ENCODE measurements at regions not wholly inside any gene's neighbourhood (a gene's known extent, or its start where the extent isn't known, plus 50 kb on each side); places are given as distances from the start of the nearest gene placed in this dataset.

DNA sequence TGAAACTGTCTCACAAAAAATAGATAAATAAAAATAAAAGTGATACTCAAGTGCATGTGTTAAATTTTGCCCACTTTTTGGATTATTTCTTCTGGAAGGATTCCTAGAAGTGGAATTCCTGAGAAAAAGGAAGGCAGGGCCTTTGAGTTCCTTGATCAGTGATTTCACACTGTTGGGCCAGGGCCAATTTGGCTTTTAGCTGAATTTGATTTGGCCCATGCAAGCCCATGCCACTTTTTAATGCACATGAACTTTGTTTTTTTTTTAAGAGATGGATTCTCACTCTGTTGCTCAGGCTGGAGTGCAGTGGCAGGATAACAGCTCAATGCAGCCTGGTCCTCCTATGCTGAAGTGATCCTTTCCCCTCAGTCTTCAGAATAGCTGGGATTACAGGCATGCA, 96.3 kb downstream of the TNFRSF13B start:
- TF ChIP-seq, protein P1, sequence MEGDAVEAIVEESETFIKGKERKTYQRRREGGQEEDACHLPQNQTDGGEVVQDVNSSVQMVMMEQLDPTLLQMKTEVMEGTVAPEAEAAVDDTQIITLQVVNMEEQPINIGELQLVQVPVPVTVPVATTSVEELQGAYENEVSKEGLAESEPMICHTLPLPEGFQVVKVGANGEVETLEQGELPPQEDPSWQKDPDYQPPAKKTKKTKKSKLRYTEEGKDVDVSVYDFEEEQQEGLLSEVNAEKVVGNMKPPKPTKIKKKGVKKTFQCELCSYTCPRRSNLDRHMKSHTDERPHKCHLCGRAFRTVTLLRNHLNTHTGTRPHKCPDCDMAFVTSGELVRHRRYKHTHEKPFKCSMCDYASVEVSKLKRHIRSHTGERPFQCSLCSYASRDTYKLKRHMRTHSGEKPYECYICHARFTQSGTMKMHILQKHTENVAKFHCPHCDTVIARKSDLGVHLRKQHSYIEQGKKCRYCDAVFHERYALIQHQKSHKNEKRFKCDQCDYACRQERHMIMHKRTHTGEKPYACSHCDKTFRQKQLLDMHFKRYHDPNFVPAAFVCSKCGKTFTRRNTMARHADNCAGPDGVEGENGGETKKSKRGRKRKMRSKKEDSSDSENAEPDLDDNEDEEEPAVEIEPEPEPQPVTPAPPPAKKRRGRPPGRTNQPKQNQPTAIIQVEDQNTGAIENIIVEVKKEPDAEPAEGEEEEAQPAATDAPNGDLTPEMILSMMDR (IDR thresholded peaks at IDR 0.05; ENCODE audit: low read depth, low read length): no peak
- no peak for TF ChIP-seq EZH2phosphoT487 (IDR thresholded peaks at IDR 0.05; ENCODE audit: low read depth)

Data from OCI-LY3 (cell line).